Umbilical cord (tissue), 1 donor: ENCODE measurements at regions not wholly inside any gene's neighbourhood (a gene's known extent, or its start where the extent isn't known, plus 50 kb on each side); places are given as distances from the start of the nearest gene placed in this dataset.
"Not testable (repeated sequence)": the region's sequence is repeated elsewhere in the genome, so short reads cannot be mapped to it uniquely, and the experiment has no call there.

Experiments used
- DNase-seq: peaks from one replicate; pipeline ENCODE4 v3.0.0-alpha.2; 2015; ENCODE audit warnings: low spot score

- no peak for DNase-seq
These were observed 297.8 kb downstream of the SATB1 start for GRCh38 chr3:18127174-18127858.

- no peak for DNase-seq
These were observed 298.4 kb downstream of the SATB1 start for GRCh38 chr3:18126772-18127171.

- DNase-seq, result no peak
These were observed 300.6 kb downstream of the SATB1 start for GRCh38 chr3:18124501-18124900.

- no peak for DNase-seq
These were observed 302.9 kb downstream of the SATB1 start for GRCh38 chr3:18122264-18122663.

GRCh38 chr3:18121020-18121419 lies 304.1 kb downstream of the SATB1 start:
- DNase-seq, result no peak

GRCh38 chr3:18119866-18120265 lies 305.3 kb downstream of the SATB1 start:
- no peak for DNase-seq

GRCh38 chr3:18114894-18115293 lies 310.2 kb downstream of the SATB1 start:
- no peak for DNase-seq

- no peak for DNase-seq
These were observed 311.7 kb downstream of the SATB1 start for GRCh38 chr3:18113417-18113816.

- no peak for DNase-seq
These were observed 312.3 kb downstream of the SATB1 start for GRCh38 chr3:18112674-18113375.

GRCh38 chr3:18111796-18112232 lies 313.3 kb downstream of the SATB1 start:
- peak; percentile 4 for DNase-seq

GRCh38 chr3:18103591-18103990 lies 321.5 kb downstream of the SATB1 start:
- no peak for DNase-seq

GRCh38 chr3:18100121-18100520 lies 325.0 kb downstream of the SATB1 start:
- DNase-seq, result no peak

- no peak for DNase-seq
These were observed 325.5 kb downstream of the SATB1 start for GRCh38 chr3:18099611-18100010.

GRCh38 chr3:18098960-18099587 lies 326.1 kb downstream of the SATB1 start:
- peak; percentile 4 for DNase-seq

GRCh38 chr3:18097989-18098388 lies 327.1 kb downstream of the SATB1 start:
- DNase-seq, result no peak

GRCh38 chr3:18097473-18097872 lies 327.7 kb downstream of the SATB1 start:
- no peak for DNase-seq

GRCh38 chr3:18092726-18093125 lies 332.4 kb downstream of the SATB1 start:
- DNase-seq, result no peak

- DNase-seq, result no peak
These were observed 334.8 kb downstream of the SATB1 start for GRCh38 chr3:18090377-18090776.

- no peak for DNase-seq
These were observed 337.2 kb downstream of the SATB1 start for GRCh38 chr3:18087988-18088387.

GRCh38 chr3:18086760-18087159 lies 338.4 kb downstream of the SATB1 start:
- no peak for DNase-seq

- DNase-seq, result no peak
These were observed 339.1 kb downstream of the SATB1 start for GRCh38 chr3:18086078-18086477.

- no peak for DNase-seq
These were observed 339.7 kb downstream of the SATB1 start for GRCh38 chr3:18085429-18085828.

GRCh38 chr3:18083273-18083590 lies 340.8 kb upstream of the TBC1D5 start:
- DNase-seq, result not testable (repeated sequence)
